ENCODE measurements at regions not wholly inside any gene's neighbourhood (a gene's known extent, or its start where the extent isn't known, plus 50 kb on each side); places are given as distances from the start of the nearest gene placed in this dataset.

DNA sequence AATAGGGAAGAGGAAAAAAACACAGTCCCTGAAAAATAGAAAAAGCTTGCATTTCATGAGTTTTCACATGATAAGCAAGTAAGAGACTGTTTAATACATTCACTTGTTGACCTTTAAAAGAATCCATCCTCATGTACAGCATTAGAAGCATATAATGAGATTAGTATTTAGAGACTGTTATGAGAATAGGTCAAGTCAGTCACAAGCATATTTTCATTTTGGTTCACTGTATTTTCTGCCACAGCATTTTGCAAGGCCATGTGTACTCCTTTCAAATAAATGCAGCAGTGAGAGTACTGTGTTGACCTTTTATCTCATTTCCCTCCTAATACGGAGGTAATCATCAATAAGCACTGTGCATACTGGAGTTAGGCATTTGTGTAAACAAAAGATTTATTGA lies 162.2 kb upstream of the SETMAR start:
- TF ChIP-seq, protein P1, sequence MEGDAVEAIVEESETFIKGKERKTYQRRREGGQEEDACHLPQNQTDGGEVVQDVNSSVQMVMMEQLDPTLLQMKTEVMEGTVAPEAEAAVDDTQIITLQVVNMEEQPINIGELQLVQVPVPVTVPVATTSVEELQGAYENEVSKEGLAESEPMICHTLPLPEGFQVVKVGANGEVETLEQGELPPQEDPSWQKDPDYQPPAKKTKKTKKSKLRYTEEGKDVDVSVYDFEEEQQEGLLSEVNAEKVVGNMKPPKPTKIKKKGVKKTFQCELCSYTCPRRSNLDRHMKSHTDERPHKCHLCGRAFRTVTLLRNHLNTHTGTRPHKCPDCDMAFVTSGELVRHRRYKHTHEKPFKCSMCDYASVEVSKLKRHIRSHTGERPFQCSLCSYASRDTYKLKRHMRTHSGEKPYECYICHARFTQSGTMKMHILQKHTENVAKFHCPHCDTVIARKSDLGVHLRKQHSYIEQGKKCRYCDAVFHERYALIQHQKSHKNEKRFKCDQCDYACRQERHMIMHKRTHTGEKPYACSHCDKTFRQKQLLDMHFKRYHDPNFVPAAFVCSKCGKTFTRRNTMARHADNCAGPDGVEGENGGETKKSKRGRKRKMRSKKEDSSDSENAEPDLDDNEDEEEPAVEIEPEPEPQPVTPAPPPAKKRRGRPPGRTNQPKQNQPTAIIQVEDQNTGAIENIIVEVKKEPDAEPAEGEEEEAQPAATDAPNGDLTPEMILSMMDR (IDR thresholded peaks at IDR 0.05): no peak
- TF ChIP-seq POLR2A (IDR thresholded peaks at IDR 0.05): no peak

Data from esophagus squamous epithelium (tissue), 4 donors.